HL-60 (cell line): ENCODE measurements at regions not wholly inside any gene's neighbourhood (a gene's known extent, or its start where the extent isn't known, plus 50 kb on each side); places are given as distances from the start of the nearest gene placed in this dataset.

ENCODE experiments used
- CTCF ChIP-seq: IDR thresholded peaks from one replicate; pipeline ENCODE4 v1.5.1; 2011; ENCODE audit warnings: low read length, control low read depth, inconsistent platforms; ENCODE audit not compliant: insufficient read depth
- GABPA ChIP-seq: IDR thresholded peaks from 2 replicates; pipeline ENCODE4 v1.6.1; 2012; ENCODE audit warnings: low read depth
- POLR2AphosphoS5 ChIP-seq: IDR thresholded peaks from 2 replicates; pipeline ENCODE4 v1.6.1; 2012; ENCODE audit warnings: low read depth
- REST ChIP-seq: IDR thresholded peaks from 2 replicates; pipeline ENCODE4 v1.6.1; 2012; ENCODE audit warnings: low read depth; ENCODE audit not compliant: insufficient replicate concordance
- SPI1 ChIP-seq: IDR thresholded peaks from 2 replicates; pipeline ENCODE4 v1.6.1; 2012; ENCODE audit warnings: low read depth, mild to moderate bottlenecking, borderline replicate concordance

DNA sequence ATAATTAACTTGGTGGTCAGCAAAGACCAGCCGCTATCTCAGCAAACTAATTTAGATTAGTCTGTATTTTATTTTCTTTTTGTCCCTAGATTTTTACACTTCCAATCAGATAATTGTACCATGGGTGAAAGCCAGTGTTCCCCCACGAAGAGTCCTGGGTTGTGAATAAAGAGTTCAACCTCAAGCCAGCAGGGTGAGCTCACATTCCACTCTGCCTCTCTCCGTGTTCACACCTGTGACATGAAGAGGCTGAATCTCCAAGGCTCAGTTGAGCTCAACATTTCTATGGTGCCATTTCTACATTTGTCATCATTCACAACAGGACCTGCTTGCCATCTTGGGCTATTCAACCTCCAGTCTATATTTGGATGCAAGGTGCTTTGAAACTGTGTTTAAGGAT is 771.5 kb downstream of the GALR1 start:
- TF ChIP-seq CTCF (no peak), POLR2AphosphoS5 (no peak), GABPA (no peak), REST (no peak), SPI1 (no peak)
